Esophagus squamous epithelium (tissue), 5 donors: ENCODE measurements at regions not wholly inside any gene's neighbourhood (a gene's known extent, or its start where the extent isn't known, plus 50 kb on each side); places are given as distances from the start of the nearest gene placed in this dataset.

Source experiments
- DNase-seq: peaks from one replicate; lab custom pipeline; 2025; lab: John Stamatoyannopoulos, UW
- H3K27ac ChIP-seq, 4 donors: fragments of 200-600 bp; sonication (generic); one replicate each; pipeline ENCODE4 v1.5.1; 2016 to 2019; ENCODE audit warnings: mild to moderate bottlenecking in 1 of 4
- H3K27me3 ChIP-seq, 4 donors: fragments of 200-600 bp; sonication (generic); 1 replicate in 3 of 4; 2 replicates in 1 of 4; pipeline versions ENCODE4 v1.5.1 to v1.6.0; 2017 to 2021; ENCODE audit warnings: antibody characterized with exemption in 1 of 4
- H3K36me3 ChIP-seq, 3 donors: fragments of 200-600 bp; sonication (generic); one replicate each; pipeline ENCODE4 v1.5.1; 2016 to 2019
- H3K4me1 ChIP-seq, 3 donors: fragments of 200-600 bp; sonication (generic); one replicate each; pipeline ENCODE4 v1.5.1; 2017 to 2019
- H3K4me3 ChIP-seq, 4 donors: fragments of 200-600 bp; sonication (generic); 1 replicate in 3 of 4; 2 replicates in 1 of 4; pipeline ENCODE4 v1.5.1; 2016 to 2019; ENCODE audit warnings: mild to moderate bottlenecking in 2 of 4, moderate library complexity in 1 of 4
- H3K9me3 ChIP-seq, 3 donors: fragments of 200-600 bp; sonication (generic); one replicate each; pipeline ENCODE4 v1.5.1; 2016 to 2019
- POLR2A ChIP-seq, 4 donors: fragments of 450-650 bp; IDR thresholded peaks; one replicate each; pipeline ENCODE4 v1.6.1; 2017; ENCODE audit warnings: antibody characterized with exemption in 4 of 4, mild to moderate bottlenecking in 4 of 4, moderate library complexity in 3 of 4
- WGBS, 2 donors: methylation state at CpG; one replicate each; pipeline ENCODE4 v1.1.5; 2018; 5-methylcytosine and 5-hydroxymethylcytosine counted together
- intact Hi-C: fragments of 100-400 bp; cut with DNase I; formaldehyde crosslinking; loops from one replicate; pipeline ENCODE4 v1.15.0; 2022
- TF ChIP-seq, protein P1 (sequence below), 6 experiments: fragments of 450-650 bp in 4 of 6; fragments of 200-600 bp in 2 of 6; sonication (generic) in 2 of 6; IDR thresholded peaks; one replicate each; pipeline ENCODE4 v1.5.1; 2016 to 2019; ENCODE audit warnings: antibody characterized with exemption in 6 of 6, mild to moderate bottlenecking in 4 of 6, moderate library complexity in 4 of 6
- donor health status: DM: yes; HTN: yes; CAD: no.

GRCh38 chr21:16519036-16519435 is 789.3 kb downstream of the USP25 start:
- no peak for DNase-seq
- no peaks in the 10 kb centered on the region for H3K27me3 ChIP-seq
- no peaks in the 10 kb centered on the region for H3K9me3 ChIP-seq
- H3K4me1 ChIP-seq: no peaks in the 10 kb centered on the region
- H3K4me3 ChIP-seq: no peak overlapping the region
- 84 to 92% methylated on average over 2 of the region's 2 CpGs for WGBS, 2 donors
- TF ChIP-seq, protein P1, sequence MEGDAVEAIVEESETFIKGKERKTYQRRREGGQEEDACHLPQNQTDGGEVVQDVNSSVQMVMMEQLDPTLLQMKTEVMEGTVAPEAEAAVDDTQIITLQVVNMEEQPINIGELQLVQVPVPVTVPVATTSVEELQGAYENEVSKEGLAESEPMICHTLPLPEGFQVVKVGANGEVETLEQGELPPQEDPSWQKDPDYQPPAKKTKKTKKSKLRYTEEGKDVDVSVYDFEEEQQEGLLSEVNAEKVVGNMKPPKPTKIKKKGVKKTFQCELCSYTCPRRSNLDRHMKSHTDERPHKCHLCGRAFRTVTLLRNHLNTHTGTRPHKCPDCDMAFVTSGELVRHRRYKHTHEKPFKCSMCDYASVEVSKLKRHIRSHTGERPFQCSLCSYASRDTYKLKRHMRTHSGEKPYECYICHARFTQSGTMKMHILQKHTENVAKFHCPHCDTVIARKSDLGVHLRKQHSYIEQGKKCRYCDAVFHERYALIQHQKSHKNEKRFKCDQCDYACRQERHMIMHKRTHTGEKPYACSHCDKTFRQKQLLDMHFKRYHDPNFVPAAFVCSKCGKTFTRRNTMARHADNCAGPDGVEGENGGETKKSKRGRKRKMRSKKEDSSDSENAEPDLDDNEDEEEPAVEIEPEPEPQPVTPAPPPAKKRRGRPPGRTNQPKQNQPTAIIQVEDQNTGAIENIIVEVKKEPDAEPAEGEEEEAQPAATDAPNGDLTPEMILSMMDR (IDR thresholded peaks at IDR 0.05): no peak
- TF ChIP-seq POLR2A (IDR thresholded peaks at IDR 0.05): no peak
- intact Hi-C loops: no loop called here
- no peaks in the 10 kb centered on the region for H3K36me3 ChIP-seq
- no peak overlapping the region for H3K27ac ChIP-seq

DNA sequence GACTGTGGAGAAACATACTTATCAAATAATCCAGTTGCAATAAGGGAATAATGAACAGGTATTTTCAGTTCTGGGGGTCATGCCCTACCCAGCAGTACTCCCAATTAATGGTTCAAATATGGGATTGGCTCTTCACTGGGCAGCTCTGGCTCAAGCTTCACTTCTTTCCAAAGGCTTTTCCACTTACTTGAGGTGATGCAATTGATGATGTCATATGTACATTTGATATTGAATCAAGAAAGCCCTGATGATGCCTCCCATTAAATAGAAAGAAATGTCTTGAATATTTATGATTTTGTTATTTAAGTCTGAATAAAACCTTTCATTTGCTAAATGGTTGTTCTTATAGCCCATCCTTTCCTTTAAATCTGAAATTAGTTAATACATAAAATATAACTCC is 789.9 kb downstream of the USP25 start:
- H3K27ac ChIP-seq: no peak overlapping the region
- no peak for DNase-seq

DNA sequence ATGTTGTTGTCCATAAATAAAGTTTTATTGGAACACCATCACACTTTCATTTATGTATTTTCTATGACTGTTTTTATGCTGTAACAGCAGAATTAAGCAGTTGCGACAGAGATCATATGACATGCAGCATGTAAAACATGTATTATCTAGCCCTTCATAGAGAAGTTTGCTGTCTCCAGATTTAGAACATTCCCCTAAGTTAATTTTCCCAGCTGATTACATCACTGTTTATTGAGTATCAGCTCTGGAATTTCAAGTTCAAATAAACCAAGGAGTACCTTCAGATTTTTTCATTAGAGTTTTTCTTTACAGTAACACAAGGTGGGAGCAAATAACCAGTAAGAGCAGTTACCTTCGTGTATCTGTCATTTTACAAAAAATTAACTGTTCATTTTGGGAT is 792.8 kb downstream of the USP25 start:
- Histone ChIP-seq H3K4me3 (no peak overlapping the region), H3K4me1 (no peaks in the 10 kb centered on the region), H3K36me3 (no peaks in the 10 kb centered on the region), H3K27me3 (no peaks in the 10 kb centered on the region), H3K27ac (no peak overlapping the region), H3K9me3 (no peaks in the 10 kb centered on the region)
- DNase-seq: no peak
- intact Hi-C loops: no loop called here
- 60 to 67% methylated on average over 2 of the region's 2 CpGs for WGBS, 2 donors
- TF ChIP-seq, protein P1 (IDR thresholded peaks at IDR 0.05): no peak
- no peak for TF ChIP-seq POLR2A (IDR thresholded peaks at IDR 0.05)

More for the DNA sequence above, 789.9 kb downstream of the USP25 start:
- intact Hi-C loops: no loop called here
- H3K4me3 ChIP-seq: no peak overlapping the region
- TF ChIP-seq, protein P1 (IDR thresholded peaks at IDR 0.05): no peak
- TF ChIP-seq POLR2A (IDR thresholded peaks at IDR 0.05): no peak
- no peaks in the 10 kb centered on the region for H3K27me3 ChIP-seq
- H3K36me3 ChIP-seq: no peaks in the 10 kb centered on the region
- no peaks in the 10 kb centered on the region for H3K9me3 ChIP-seq
- H3K4me1 ChIP-seq: no peaks in the 10 kb centered on the region

GRCh38 chr21:16530656-16531055 is 800.9 kb downstream of the USP25 start:
- Histone ChIP-seq H3K4me3 (no peak overlapping the region), H3K36me3 (no peaks in the 10 kb centered on the region), H3K4me1 (peaks cover 0 to 32% (median 9%) of the 10 kb centered on the region in 3 donors), H3K27me3 (no peaks in the 10 kb centered on the region), H3K27ac (no peak overlapping the region), H3K9me3 (no peaks in the 10 kb centered on the region)
- TF ChIP-seq, protein P1 (IDR thresholded peaks at IDR 0.05): no peak
- TF ChIP-seq POLR2A (IDR thresholded peaks at IDR 0.05): no peak
- WGBS, 2 donors: 75 to 84% methylated on average over 2 of the region's 2 CpGs
- no peak for DNase-seq
- intact Hi-C loops: loop anchor here (10.0 kb wide), 1 partner anchor 106 kb away; no protein-coding TSS in a partner anchor

- TF ChIP-seq, protein P1 (IDR thresholded peaks at IDR 0.05): no peak
- no peak for TF ChIP-seq POLR2A (IDR thresholded peaks at IDR 0.05)
- intact Hi-C loops: loop anchor here (10.0 kb wide), 1 partner anchor 108 kb away; no protein-coding TSS in a partner anchor
Measured at GRCh38 chr21:16532840-16533239, 803.1 kb downstream of the USP25 start.

More at GRCh38 chr21:16532840-16533239, 803.1 kb downstream of the USP25 start:
- DNase-seq: no peak
- Histone ChIP-seq H3K4me3 (no peak overlapping the region), H3K27ac (peak overlapping the region; percentile 78 to 93 (median 88)), H3K27me3 (no peaks in the 10 kb centered on the region), H3K9me3 (no peaks in the 10 kb centered on the region), H3K4me1 (peaks cover 0 to 39% (median 9%) of the 10 kb centered on the region in 3 donors), H3K36me3 (no peaks in the 10 kb centered on the region)
- 16 to 37% methylated on average over 4 of the region's 4 CpGs for WGBS, 2 donors
